HG03139 (cell line): ENCODE measurements at regions not wholly inside any gene's neighbourhood (a gene's known extent, or its start where the extent isn't known, plus 50 kb on each side); places are given as distances from the start of the nearest gene placed in this dataset.

Experiments
- ATAC-seq: cut with Tn5 transposase; IDR thresholded peaks from one replicate; pipeline ENCODE4 v1.9.1; 2021; ENCODE audit not compliant: unreplicated experiment

GRCh38 chr15:77823736-77824135 is 191.0 kb upstream of the LINGO1 start:
- ATAC-seq = no peak

- no peak for ATAC-seq
Observed at GRCh38 chr15:77822631-77823230, 190.0 kb upstream of the LINGO1 start.

- ATAC-seq = no peak
Observed at GRCh38 chr15:77821959-77822256, 189.2 kb upstream of the LINGO1 start.

GRCh38 chr15:77821188-77821958 is 188.7 kb upstream of the LINGO1 start:
- ATAC-seq = no peak

- no peak for ATAC-seq
Observed at GRCh38 chr15:77819851-77820728, 187.4 kb upstream of the LINGO1 start.

- ATAC-seq = no peak
Observed at GRCh38 chr15:77819048-77819850, 186.5 kb upstream of the LINGO1 start.

GRCh38 chr15:77818484-77819047 is 185.9 kb upstream of the LINGO1 start:
- ATAC-seq = no peak

GRCh38 chr15:77817434-77817833 is 184.7 kb upstream of the LINGO1 start:
- no peak for ATAC-seq

- ATAC-seq = no peak
Observed at GRCh38 chr15:77816983-77817382, 184.3 kb upstream of the LINGO1 start.

- no peak for ATAC-seq
Observed at GRCh38 chr15:77815015-77815414, 182.3 kb upstream of the LINGO1 start.

- no peak for ATAC-seq
Observed at GRCh38 chr15:77812664-77813063, 180.0 kb upstream of the LINGO1 start.

- ATAC-seq = no peak
Observed at GRCh38 chr15:77811270-77811669, 178.6 kb upstream of the LINGO1 start.

- no peak for ATAC-seq
Observed at GRCh38 chr15:77810130-77810571, 177.4 kb upstream of the LINGO1 start.

- ATAC-seq = no peak
Observed at GRCh38 chr15:77808581-77809177, 176.0 kb upstream of the LINGO1 start.

- ATAC-seq = no peak
Observed at GRCh38 chr15:77808075-77808474, 175.4 kb upstream of the LINGO1 start.

GRCh38 chr15:77807611-77808010 is 174.9 kb upstream of the LINGO1 start:
- ATAC-seq = no peak

GRCh38 chr15:77807115-77807514 is 174.4 kb upstream of the LINGO1 start:
- ATAC-seq = no peak

- ATAC-seq = no peak
Observed at GRCh38 chr15:77804210-77804609, 171.5 kb upstream of the LINGO1 start.

- ATAC-seq = no peak
Observed at GRCh38 chr15:77803487-77803886, 170.8 kb upstream of the LINGO1 start.

GRCh38 chr15:77800305-77800704 is 167.6 kb upstream of the LINGO1 start:
- no peak for ATAC-seq
